HG03521 (cell line): ENCODE measurements at regions not wholly inside any gene's neighbourhood (a gene's known extent, or its start where the extent isn't known, plus 50 kb on each side); places are given as distances from the start of the nearest gene placed in this dataset.

ENCODE experiments used
- ATAC-seq: cut with Tn5 transposase; IDR thresholded peaks from one replicate; pipeline ENCODE4 v1.9.1; 2021; ENCODE audit warnings: mild to moderate bottlenecking, moderate library complexity; ENCODE audit not compliant: unreplicated experiment

- no peak for ATAC-seq
These were observed 62.1 kb upstream of the VLDLR start for GRCh38 chr9:2559192-2560152.

GRCh38 chr9:2560180-2560579, 61.4 kb upstream of the VLDLR start:
- ATAC-seq, result no peak

GRCh38 chr9:2565676-2566340, 55.8 kb upstream of the VLDLR start:
- no peak for ATAC-seq

- ATAC-seq, result no peak
These were observed 53.7 kb upstream of the VLDLR start for GRCh38 chr9:2567922-2568321.

GRCh38 chr9:2568689-2569088, 52.9 kb upstream of the VLDLR start:
- ATAC-seq, result no peak

GRCh38 chr9:2570615-2571479, 50.7 kb upstream of the VLDLR start:
- peak; percentile 72 for ATAC-seq
